Coronary artery (tissue), 2 donors: ENCODE measurements at regions not wholly inside any gene's neighbourhood (a gene's known extent, or its start where the extent isn't known, plus 50 kb on each side); places are given as distances from the start of the nearest gene placed in this dataset.

Source experiments
- DNase-seq: peaks from one replicate; pipeline ENCODE4 v3.0.0-alpha.2; 2017; ENCODE audit warnings: low spot score
- H3K27ac ChIP-seq, 2 donors: fragments of 200-600 bp; sonication (generic); one replicate each; pipeline ENCODE4 v1.5.1; 2016 to 2019
- H3K4me3 ChIP-seq: fragments of 200-600 bp; sonication (generic); 2 replicates; pipeline ENCODE4 v1.5.1; 2016; ENCODE audit warnings: mild to moderate bottlenecking, moderate library complexity
- CTCF ChIP-seq: fragments of 200-600 bp; sonication (generic); IDR thresholded peaks from one replicate; pipeline ENCODE4 v1.5.1; 2019; ENCODE audit warnings: antibody characterized with exemption

GRCh38 chr5:109987970-109988369, 298.2 kb downstream of the MAN2A1 start:
- TF ChIP-seq CTCF = no peak
- H3K27ac ChIP-seq = peak overlapping the region; percentile 76 to 86
- no peak for DNase-seq
- no peak overlapping the region for H3K4me3 ChIP-seq

GRCh38 chr5:109989161-109989560, 299.4 kb downstream of the MAN2A1 start:
- no peak for DNase-seq
- peak overlapping the region in 1 of 2 donors; percentile 86 for H3K27ac ChIP-seq

GRCh38 chr5:109989994-109990722, 300.4 kb downstream of the MAN2A1 start:
- H3K4me3 ChIP-seq = no peak overlapping the region
- H3K27ac ChIP-seq = no peak overlapping the region
- no peak for DNase-seq
- TF ChIP-seq CTCF = no peak

More at GRCh38 chr5:109989161-109989560, 299.4 kb downstream of the MAN2A1 start:
- no peak for TF ChIP-seq CTCF
- H3K4me3 ChIP-seq = no peak overlapping the region

GRCh38 chr5:109990723-109991359, 301.1 kb downstream of the MAN2A1 start:
- DNase-seq = no peak
- Histone ChIP-seq H3K4me3 (no peak overlapping the region), H3K27ac (no peak overlapping the region)
- TF ChIP-seq CTCF = no peak

GRCh38 chr5:109992264-109992915, 302.7 kb downstream of the MAN2A1 start:
- no peak for DNase-seq
- no peak overlapping the region for H3K4me3 ChIP-seq
- no peak for TF ChIP-seq CTCF
- no peak overlapping the region for H3K27ac ChIP-seq

- no peak for TF ChIP-seq CTCF
- no peak for DNase-seq
- Histone ChIP-seq H3K27ac (no peak overlapping the region), H3K4me3 (no peak overlapping the region)
Measured at GRCh38 chr5:109994135-109994534, 304.4 kb downstream of the MAN2A1 start.
